Putamen (tissue), 1 donor: ENCODE measurements at regions not wholly inside any gene's neighbourhood (a gene's known extent, or its start where the extent isn't known, plus 50 kb on each side); places are given as distances from the start of the nearest gene placed in this dataset.
"Not testable (repeated sequence)": the region's sequence is repeated elsewhere in the genome, so short reads cannot be mapped to it uniquely, and the experiment has no call there.

Source experiments
- DNase-seq: peaks from one replicate; pipeline ENCODE4 v3.0.0-alpha.2; 2016; ENCODE audit warnings: low spot score

DNA sequence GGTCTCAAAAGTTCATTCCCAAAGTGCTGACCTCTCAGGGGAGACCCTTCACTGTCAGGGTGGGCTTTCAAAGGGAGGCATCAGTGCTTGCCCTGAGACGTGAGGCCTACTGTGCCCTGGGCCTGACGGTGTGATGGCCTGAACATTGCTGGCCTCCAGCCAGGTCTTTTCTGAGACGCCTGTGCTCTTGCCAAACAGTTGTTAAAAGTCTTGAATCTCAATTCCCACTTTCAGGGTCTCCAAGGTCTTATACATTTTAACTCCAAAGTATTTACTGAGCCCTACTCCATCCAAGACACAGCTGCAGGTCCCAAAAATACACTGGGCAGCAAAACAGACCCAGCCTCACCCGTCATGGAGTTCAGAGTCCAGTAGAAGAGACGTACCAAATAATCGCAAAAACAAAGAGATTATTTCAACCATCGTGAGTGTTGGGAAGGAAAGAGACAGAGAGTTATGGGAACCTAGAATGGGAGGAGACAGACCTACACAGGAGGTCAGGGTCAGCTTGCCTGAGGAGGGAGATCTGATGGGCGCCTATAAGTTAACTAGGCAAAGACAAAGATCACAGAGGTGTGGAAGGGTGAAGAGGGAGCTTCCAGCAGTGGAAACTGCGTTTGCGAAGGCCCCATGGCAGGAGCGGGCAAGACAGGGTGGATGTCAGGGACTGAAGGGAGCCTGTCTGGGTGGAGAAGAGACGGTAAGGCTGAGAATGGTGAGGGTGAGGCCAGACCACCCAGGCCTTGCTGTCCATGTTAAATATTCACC, 446.3 kb downstream of the PREX1 start:
- no peak for DNase-seq

GRCh38 chr20:48380661-48381060, 447.1 kb downstream of the PREX1 start:
- DNase-seq = no peak

- DNase-seq = no peak
Observed at GRCh38 chr20:48378976-48379675, 448.7 kb downstream of the PREX1 start.

DNA sequence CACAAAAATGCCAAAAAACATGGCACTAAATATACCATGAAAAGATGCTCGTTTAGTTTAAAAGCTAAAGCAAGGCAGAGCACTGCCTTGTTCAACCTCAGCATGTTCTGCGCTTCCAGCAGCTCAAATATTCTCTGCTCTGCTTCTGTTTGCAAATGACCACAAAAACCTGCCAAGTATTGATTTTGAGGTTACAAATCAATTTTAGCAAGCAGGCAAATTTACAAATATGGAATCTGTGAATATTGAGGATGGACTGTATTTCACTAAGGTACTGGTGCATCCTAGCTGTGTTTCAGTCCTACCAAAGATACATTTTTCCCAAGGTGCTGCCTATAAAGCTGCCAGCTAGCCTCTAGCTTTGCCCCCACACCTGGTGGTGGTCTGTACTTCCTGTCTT, 449.9 kb downstream of the PREX1 start:
- no peak for DNase-seq

- DNase-seq = no peak
Observed at GRCh38 chr20:48375804-48376203, 452.0 kb downstream of the PREX1 start.

GRCh38 chr20:48374991-48375595, 452.7 kb downstream of the PREX1 start:
- DNase-seq = no peak

DNA sequence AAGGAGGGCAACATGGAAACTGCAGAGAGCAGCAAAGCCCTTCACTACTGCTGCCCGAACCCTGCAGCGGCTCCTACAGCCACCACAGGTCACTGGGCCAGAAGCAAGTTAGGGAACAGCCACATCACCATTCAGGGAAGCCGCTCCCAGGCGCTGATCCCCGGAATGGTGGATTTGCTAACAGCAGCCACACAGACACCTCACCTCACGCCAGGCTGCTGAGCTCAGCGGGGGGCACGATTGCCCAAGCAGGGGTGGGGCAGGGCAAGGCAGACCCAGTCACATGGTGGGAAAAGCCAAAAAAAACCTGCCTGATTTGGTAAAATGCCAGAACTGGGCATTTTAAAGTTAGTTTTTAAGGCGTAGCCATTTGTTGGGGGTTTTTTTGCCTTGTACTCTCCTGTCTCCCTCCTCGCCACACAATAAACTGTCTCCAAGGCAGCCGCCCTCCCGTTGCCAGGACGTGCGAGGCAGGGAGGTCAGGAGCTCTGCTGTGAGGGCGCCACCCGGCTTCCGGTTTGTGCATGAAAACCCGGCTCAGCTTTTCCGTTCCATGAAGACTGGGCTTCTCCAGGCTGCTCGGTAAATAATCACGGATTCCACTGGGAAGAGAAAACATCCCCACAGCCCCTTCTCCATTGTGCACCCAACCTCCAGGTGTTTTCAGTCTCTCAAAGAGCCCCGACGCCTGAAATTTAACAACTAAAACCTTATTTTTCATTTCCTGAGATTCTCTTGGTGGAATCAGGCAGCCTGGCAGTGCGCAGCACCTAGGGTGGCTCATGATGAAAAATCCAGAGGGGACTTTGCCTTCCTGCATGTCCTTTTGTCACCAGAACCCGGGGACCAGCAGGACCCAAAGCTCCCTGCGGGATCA, 453.5 kb downstream of the PREX1 start:
- not testable (repeated sequence) for DNase-seq

DNA sequence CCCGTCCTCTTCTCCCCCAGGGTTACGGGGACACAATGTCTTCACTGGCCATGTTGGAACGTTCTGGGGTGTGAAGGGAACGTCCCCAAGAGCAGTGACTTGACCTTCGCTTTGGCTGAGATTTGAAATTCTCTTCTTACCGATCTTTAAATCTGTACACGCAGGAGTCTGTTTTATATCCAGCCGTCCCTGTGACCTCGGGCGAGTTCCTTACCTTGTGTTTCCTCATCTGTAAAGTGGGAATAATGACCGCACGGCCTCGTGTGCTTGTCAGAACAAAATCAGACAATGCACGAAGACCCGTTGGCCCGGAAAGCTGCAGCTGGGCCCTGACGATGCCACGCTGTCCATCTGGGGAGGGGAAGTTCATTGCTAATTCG, 454.3 kb downstream of the PREX1 start:
- no peak for DNase-seq

DNA sequence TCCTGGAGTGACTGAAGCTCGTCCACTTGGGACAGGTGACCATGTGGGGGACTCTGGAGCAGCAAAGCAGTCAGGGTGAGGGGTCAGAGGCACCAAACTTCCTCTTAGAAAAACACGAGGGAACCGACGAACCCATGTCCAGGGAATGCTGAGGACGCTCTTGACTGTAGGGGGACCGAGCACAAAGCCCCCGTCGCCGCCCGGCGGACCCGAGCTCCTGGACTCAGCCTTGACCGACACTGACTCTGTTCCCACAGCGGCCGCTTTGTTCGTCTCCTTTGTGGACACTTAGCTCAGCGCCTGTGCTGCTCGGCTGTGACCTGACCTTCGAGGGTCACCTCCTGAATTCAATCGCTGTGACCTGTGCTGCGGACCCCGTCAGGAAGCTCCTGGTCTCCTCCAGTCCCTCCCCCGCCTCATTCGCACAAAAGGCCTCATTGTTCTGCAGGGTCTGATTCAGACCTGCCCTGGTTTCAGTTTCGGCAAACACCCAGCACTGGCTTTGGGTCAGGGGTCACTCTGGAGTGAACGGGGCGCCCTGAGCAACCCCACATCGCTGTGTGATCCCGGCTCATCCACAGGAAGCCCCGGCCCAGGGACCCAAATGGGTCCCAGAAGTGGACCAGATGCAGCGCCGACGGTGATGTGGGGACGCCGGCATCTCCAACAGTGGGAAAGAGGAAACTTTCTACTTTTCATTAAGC, 454.8 kb downstream of the PREX1 start:
- not testable (repeated sequence) for DNase-seq

- no peak for DNase-seq
Observed at GRCh38 chr20:48371211-48371610, 456.6 kb downstream of the PREX1 start.

DNA sequence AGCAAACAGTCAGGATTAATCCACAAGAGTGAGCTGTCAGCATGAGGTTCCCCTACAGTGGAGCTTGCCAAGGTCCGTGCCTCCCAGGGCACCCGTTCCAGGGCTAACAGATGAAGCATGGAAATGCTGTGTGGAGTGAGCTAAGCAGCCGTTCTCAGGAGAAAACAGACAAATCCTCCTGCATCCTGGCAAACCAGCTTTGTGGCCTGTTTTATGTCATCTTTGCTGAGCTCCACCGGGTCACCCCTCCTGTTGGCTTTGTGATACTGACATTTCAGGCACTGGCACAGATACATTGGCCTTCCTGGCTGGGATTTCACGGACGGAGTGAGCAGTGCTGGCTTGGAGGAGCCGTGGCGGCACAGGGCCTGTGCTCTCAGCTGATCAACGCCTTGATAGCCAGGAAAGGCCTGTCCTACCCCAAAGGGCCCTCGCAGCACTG, 459.2 kb downstream of the PREX1 start:
- not testable (repeated sequence) for DNase-seq

DNA sequence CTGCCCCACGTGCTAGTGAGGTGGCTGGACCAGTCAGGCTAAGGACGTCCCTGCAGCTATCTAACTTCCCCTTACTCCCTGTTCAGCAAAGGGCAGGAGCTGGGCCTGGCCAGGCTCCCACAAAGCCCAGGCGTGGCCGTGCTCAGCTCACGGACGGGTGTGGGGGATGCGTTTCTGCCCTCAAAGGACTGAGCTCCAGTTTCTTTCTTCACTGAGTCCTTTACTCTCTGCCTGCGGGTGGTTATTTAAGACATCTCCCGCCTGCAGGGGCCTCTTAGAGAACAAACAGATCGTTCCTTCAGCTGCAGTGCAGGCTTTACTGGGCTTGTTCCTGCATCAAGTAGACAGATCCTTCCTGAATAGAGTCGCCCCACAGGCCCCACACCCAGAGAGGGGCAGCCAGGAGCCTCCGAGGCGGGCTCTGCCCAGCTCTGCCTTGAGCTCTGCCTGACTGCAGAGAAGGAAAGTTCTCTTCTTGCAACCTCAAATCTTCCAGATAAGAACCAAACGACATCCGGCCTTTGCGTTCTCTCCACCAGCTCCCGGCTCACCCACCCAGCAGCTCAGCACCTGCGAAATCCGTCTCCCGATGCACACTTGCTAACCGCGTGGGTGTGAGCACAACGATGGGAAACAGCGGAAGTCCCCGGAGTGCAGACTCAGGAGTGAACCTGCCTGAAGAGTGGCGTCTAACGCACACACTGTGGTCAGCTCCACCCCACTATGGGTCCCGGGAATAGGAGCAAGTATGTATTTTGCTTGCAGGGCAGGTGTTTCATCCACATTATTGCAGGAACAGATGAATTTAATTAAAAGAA, 460.0 kb downstream of the PREX1 start:
- DNase-seq = not testable (repeated sequence)

DNA sequence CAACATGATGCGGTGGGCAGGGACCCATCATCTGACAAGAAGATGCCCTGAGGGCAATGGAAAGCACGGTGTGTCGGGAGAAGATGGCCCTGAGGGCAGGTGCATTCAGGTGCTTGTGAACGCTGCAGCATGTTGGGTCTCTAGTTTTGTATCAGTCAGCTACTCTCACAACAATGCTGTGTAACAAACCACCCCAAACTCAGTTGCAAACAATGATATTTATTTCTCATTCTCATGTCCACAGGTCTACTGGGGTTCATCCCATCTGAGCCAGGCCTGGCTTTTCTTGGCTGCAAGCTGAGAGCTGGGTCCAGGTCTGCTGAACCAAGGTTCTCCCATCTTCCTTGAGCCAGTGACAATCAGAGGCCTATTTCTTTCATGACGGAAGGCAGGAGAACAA, 461.6 kb downstream of the PREX1 start:
- DNase-seq = no peak

- DNase-seq = no peak
Observed at GRCh38 chr20:48364688-48365421, 462.9 kb downstream of the PREX1 start.

GRCh38 chr20:48364055-48364454, 463.7 kb downstream of the PREX1 start:
- no peak for DNase-seq

DNA sequence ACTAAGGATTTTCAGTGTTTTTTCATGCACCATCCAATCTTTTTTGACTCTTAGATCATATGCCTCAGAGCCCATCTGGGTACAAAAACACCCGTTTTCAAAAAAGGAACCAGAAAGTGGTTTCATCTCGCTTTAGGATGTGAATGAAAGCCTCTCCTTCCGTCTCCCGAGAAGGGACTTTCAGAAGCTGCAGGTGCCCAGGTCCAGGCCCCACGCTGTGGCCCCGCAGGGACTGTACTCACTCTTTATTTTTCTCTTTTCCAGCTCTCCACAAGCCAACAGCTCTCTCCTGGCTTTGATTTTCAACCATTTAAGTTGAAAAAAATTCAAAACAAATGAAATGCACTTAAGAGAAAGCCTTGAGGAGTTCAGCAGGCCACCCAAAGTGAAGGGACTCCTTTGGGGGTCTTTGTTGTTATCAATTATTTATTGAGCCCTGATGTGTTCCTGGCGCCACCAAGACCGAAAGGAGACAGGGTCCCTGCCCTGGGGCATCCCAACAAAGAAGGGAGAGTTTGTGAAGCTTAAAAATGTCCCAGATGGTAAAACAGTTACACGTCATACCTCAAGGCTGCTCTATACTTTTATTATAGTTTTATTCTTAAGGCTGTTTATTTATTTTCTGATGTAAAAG, 467.3 kb downstream of the PREX1 start:
- DNase-seq = no peak

GRCh38 chr20:48359692-48360341, 468.0 kb downstream of the PREX1 start:
- no peak for DNase-seq

DNA sequence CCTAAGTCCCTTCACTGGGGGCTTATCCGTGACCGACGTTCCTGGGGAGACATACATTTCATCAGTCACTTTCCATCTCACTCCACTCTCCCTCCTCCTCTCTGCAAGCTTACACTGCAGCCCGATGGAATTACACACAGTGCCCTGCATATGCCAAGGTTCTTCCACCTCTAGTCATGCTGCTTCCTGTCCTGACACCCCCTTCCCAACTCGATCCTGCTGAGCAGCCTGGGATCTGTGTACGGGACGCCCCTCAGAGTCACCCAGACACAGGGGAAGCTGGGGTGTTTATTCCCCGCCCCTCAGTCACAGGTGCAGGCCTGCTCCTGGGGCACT, 468.8 kb downstream of the PREX1 start:
- DNase-seq = not testable (repeated sequence)
